ENCODE measurements at regions not wholly inside any gene's neighbourhood (a gene's known extent, or its start where the extent isn't known, plus 50 kb on each side); places are given as distances from the start of the nearest gene placed in this dataset.

DNA sequence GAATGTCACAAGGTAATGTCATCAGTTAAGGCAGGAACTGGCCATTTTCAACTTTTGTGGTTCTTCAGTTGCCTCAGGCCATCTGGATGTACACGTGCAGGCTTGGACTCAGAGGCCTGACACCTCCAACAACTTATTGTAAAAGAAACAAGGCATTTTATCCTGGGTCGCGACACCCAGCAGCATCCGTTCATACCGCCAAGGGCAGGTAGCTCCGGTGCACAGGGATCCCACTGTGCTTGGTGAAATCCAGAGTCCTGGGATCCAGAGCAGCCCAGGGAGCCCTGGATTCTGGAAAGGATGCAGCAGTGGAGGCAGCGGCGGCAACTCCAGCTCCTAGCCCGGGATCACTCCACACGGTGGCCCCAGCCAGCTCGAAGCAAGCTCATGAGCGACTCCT lies 380.9 kb upstream of the STXBP6 start:
- no peaks in the 10 kb centered on the region for H3K4me1 Mint-ChIP-seq
- H3K4me3 Mint-ChIP-seq = no peak overlapping the region
- H3K9me3 Mint-ChIP-seq = peaks cover 13% of the 10 kb centered on the region
- TF ChIP-seq CTCF (conservative IDR thresholded peaks at IDR 0.05) = no peak
- H3K27me3 Mint-ChIP-seq (ENCODE audit: low read depth) = no peaks in the 10 kb centered on the region
- no peak for DNase-seq (ENCODE audit: low read depth, low spot score)
- H3K36me3 Mint-ChIP-seq (ENCODE audit: low read depth) = peaks cover 6% of the 10 kb centered on the region
- H3K27ac Mint-ChIP-seq (ENCODE audit: unreplicated experiment) = no peak overlapping the region

- Mint-ChIP-seq H3K27me3 (ENCODE audit: low read depth) (no peaks in the 10 kb centered on the region), H3K36me3 (ENCODE audit: low read depth) (no peaks in the 10 kb centered on the region), H3K4me3 (no peak overlapping the region), H3K9me3 (peaks cover 2% of the 10 kb centered on the region), H3K4me1 (peaks cover 3% of the 10 kb centered on the region), H3K27ac (ENCODE audit: unreplicated experiment) (no peak overlapping the region)
- no peak for DNase-seq (ENCODE audit: low read depth, low spot score)
- no peak for TF ChIP-seq CTCF (conservative IDR thresholded peaks at IDR 0.05)
Measured at GRCh38 chr14:25412998-25413397, 363.1 kb upstream of the STXBP6 start.

- peaks cover 6% of the 10 kb centered on the region for H3K9me3 Mint-ChIP-seq
- H3K27ac Mint-ChIP-seq (ENCODE audit: unreplicated experiment) = no peak overlapping the region
- no peaks in the 10 kb centered on the region for H3K27me3 Mint-ChIP-seq (ENCODE audit: low read depth)
- DNase-seq (ENCODE audit: low read depth, low spot score) = peak; percentile 4
- TF ChIP-seq CTCF (conservative IDR thresholded peaks at IDR 0.05) = peak; percentile 55
- H3K36me3 Mint-ChIP-seq (ENCODE audit: low read depth) = no peaks in the 10 kb centered on the region
- no peak overlapping the region for H3K4me3 Mint-ChIP-seq
- peaks cover 3% of the 10 kb centered on the region for H3K4me1 Mint-ChIP-seq
Measured at GRCh38 chr14:25411781-25412757, 362.1 kb upstream of the STXBP6 start.

- Mint-ChIP-seq H3K36me3 (ENCODE audit: low read depth) (no peaks in the 10 kb centered on the region), H3K27me3 (ENCODE audit: low read depth) (peaks cover 19% of the 10 kb centered on the region), H3K4me1 (no peaks in the 10 kb centered on the region), H3K4me3 (no peak overlapping the region), H3K9me3 (peaks cover 8% of the 10 kb centered on the region), H3K27ac (ENCODE audit: unreplicated experiment) (no peak overlapping the region)
- peak; percentile 36 for DNase-seq (ENCODE audit: low read depth, low spot score)
- TF ChIP-seq CTCF (conservative IDR thresholded peaks at IDR 0.05) = peak; percentile 71
Measured at GRCh38 chr14:25406818-25407217, 356.9 kb upstream of the STXBP6 start.

GRCh38 chr14:25400607-25401206 lies 350.8 kb upstream of the STXBP6 start:
- no peak overlapping the region for H3K4me3 Mint-ChIP-seq
- no peak overlapping the region for H3K27ac Mint-ChIP-seq (ENCODE audit: unreplicated experiment)
- H3K4me1 Mint-ChIP-seq = no peaks in the 10 kb centered on the region
- TF ChIP-seq CTCF (conservative IDR thresholded peaks at IDR 0.05) = peak; percentile 88
- peaks cover 32% of the 10 kb centered on the region for H3K27me3 Mint-ChIP-seq (ENCODE audit: low read depth)
- DNase-seq (ENCODE audit: low read depth, low spot score) = peak; percentile 56
- H3K9me3 Mint-ChIP-seq = no peaks in the 10 kb centered on the region
- H3K36me3 Mint-ChIP-seq (ENCODE audit: low read depth) = no peaks in the 10 kb centered on the region

Data from neural crest cell (in vitro differentiated cells).